A549 (cell line): ENCODE measurements at regions not wholly inside any gene's neighbourhood (a gene's known extent, or its start where the extent isn't known, plus 50 kb on each side); places are given as distances from the start of the nearest gene placed in this dataset.

Experiments used
- ATAC-seq, 2 experiments: fragments of 200-7000 bp in 1 of 2; fragments of >200 bp in 1 of 2; cut with Nextera tagmentation in 1 of 2; cut with Tn5 transposase in 1 of 2; 3 replicates each; pipeline versions ENCODE4 v1.8.0 to v1.9.1; 2018 to 2020; ENCODE audit warnings: mild to moderate bottlenecking in 1 of 2, moderate library complexity in 1 of 2
- CTCF ChIA-PET: fragments of 300-600 bp; sonication (Branson Sonifier 250); formaldehyde crosslinking; extraction: SDS; loops from one replicate; lab custom pipeline; 2021; ENCODE audit warnings: antibody characterized with exemption, inconsistent platforms; lab: Yijun Ruan, JAX
- POLR2A ChIA-PET: fragments of 350-600 bp; formaldehyde crosslinking; extraction: SDS; loops from one replicate; lab custom pipeline; 2021; ENCODE audit warnings: antibody characterized with exemption, inconsistent platforms; lab: Yijun Ruan, JAX
- DNase-seq, 2 experiments: peaks; one replicate each; pipeline versions ENCODE4 v3.0.0 to v3.0.0-alpha.2; 2011 to 2016; ENCODE audit warnings: low read depth in 1 of 2, low spot score in 1 of 2
- FAIRE-seq: peaks from 2 replicates; lab custom pipeline; 2011; peaks lifted over from hg19 to GRCh38; lab: Jason Lieb, UNC
- H3K27ac ChIP-seq, 2 experiments: fragments of >200 bp; sonication (Bioruptor Twin); formaldehyde crosslinking; 3 replicates each; pipeline ENCODE4 v1.5.1; 2016 to 2017
- H3K4me1 ChIP-seq: fragments of >200 bp; sonication (Bioruptor Twin); formaldehyde crosslinking; 3 replicates; pipeline ENCODE4 v1.6.1; 2016
- H3K4me2 ChIP-seq: fragments of >200 bp; sonication (Bioruptor Twin); formaldehyde crosslinking; 3 replicates; pipeline ENCODE4 v1.6.1; 2016
- H3K4me3 ChIP-seq: fragments of >200 bp; sonication (Bioruptor Twin); formaldehyde crosslinking; 3 replicates; pipeline ENCODE4 v1.5.1; 2016
- H3K9me3 ChIP-seq: fragments of >200 bp; sonication (Bioruptor Twin); formaldehyde crosslinking; 3 replicates; pipeline ENCODE4 v1.6.1; 2016
- BHLHE40 ChIP-seq: IDR thresholded peaks from 2 replicates; pipeline ENCODE4 v1.6.1; 2012; ENCODE audit warnings: low read depth, low read length, inconsistent platforms
- CBX8 ChIP-seq: fragments of 200-600 bp; sonication (generic); IDR thresholded peaks from 2 replicates; pipeline ENCODE4 v1.6.1; 2016
- CHD4 ChIP-seq: fragments of 200-600 bp; sonication (generic); IDR thresholded peaks from 2 replicates; pipeline ENCODE4 v1.6.1; 2016; ENCODE audit warnings: antibody characterized with exemption, mild to moderate bottlenecking, borderline replicate concordance
- EHMT2 ChIP-seq: fragments of 200-600 bp; sonication (generic); IDR thresholded peaks from 2 replicates; pipeline ENCODE4 v1.6.1; 2016; ENCODE audit warnings: antibody characterized with exemption, low read depth, mild to moderate bottlenecking, moderate library complexity
- EP300 ChIP-seq, 2 experiments: fragments of >200 bp; sonication (Bioruptor Twin); formaldehyde crosslinking; IDR thresholded peaks; 2 replicates in 1 of 2; 3 replicates in 1 of 2; pipeline ENCODE4 v1.6.1; 2016 to 2017
- GATA3 ChIP-seq: IDR thresholded peaks from 2 replicates; pipeline ENCODE4 v1.6.1; 2012; ENCODE audit warnings: borderline replicate concordance
- HDAC2 ChIP-seq: fragments of 200-600 bp; sonication (generic); IDR thresholded peaks from 2 replicates; pipeline ENCODE4 v1.6.1; 2016
- HOXA7 ChIP-seq: fragments of 250-450 bp; sonication (Bioruptor Pico); IDR thresholded peaks from 2 replicates; pipeline ENCODE4 v1.5.0; 2020; ENCODE audit warnings: mild to moderate bottlenecking, moderate library complexity
- HOXB13 ChIP-seq: fragments of 250-450 bp; sonication (Bioruptor Pico); IDR thresholded peaks from 2 replicates; pipeline ENCODE4 v1.5.0; 2020; ENCODE audit warnings: low read depth, mild to moderate bottlenecking, moderate library complexity
- HOXB5 ChIP-seq: fragments of 250-450 bp; sonication (Bioruptor Pico); IDR thresholded peaks from 2 replicates; pipeline ENCODE4 v1.5.0; 2020; ENCODE audit warnings: mild to moderate bottlenecking, moderate library complexity
- KDM1A ChIP-seq: fragments of 200-600 bp; sonication (generic); IDR thresholded peaks from 2 replicates; pipeline ENCODE4 v1.6.1; 2016; ENCODE audit warnings: low read depth, mild to moderate bottlenecking
- KDM5A ChIP-seq: fragments of 200-600 bp; sonication (generic); IDR thresholded peaks from 2 replicates; pipeline ENCODE4 v1.6.1; 2016; ENCODE audit warnings: antibody characterized with exemption, mild to moderate bottlenecking
- MAFK ChIP-seq: fragments of 450-650 bp; IDR thresholded peaks from 2 replicates; pipeline ENCODE4 v1.6.1; 2014; ENCODE audit not compliant: partially characterized antibody
- MAZ ChIP-seq: fragments of 150-350 bp; IDR thresholded peaks from 2 replicates; pipeline ENCODE4 v1.6.1; 2014; ENCODE audit warnings: antibody characterized with exemption, low read depth, low read length, borderline replicate concordance
- MYC ChIP-seq: IDR thresholded peaks from 2 replicates; pipeline ENCODE4 v1.6.1; 2012; ENCODE audit warnings: mild to moderate bottlenecking, inconsistent platforms, low read length, improper control_type of control experiment, borderline replicate concordance
- NPAS2 ChIP-seq: fragments of 250-450 bp; sonication (Bioruptor Pico); IDR thresholded peaks from 2 replicates; pipeline ENCODE4 v1.8.0; 2022; ENCODE audit warnings: mild to moderate bottlenecking, moderate library complexity, borderline replicate concordance
- NR3C1 ChIP-seq: fragments of >200 bp; sonication (Bioruptor Twin); formaldehyde crosslinking; IDR thresholded peaks from 3 replicates; pipeline ENCODE4 v1.6.1; 2017
- PHF8 ChIP-seq: fragments of 200-600 bp; sonication (generic); IDR thresholded peaks from 2 replicates; pipeline ENCODE4 v1.6.1; 2016; ENCODE audit warnings: low read depth, mild to moderate bottlenecking, antibody characterized with exemption, moderate library complexity, borderline replicate concordance
- POLR2A ChIP-seq: IDR thresholded peaks from 2 replicates; pipeline ENCODE4 v1.6.1; 2012; ENCODE audit warnings: mild to moderate bottlenecking, low read length
- POLR2AphosphoS2 ChIP-seq: conservative IDR thresholded peaks from 2 replicates; pipeline ENCODE4 v1.6.1; 2012; ENCODE audit warnings: low read length, improper control_type of control experiment, inconsistent platforms
- RAD21 ChIP-seq, 2 experiments: fragments of >200 bp in 1 of 2; sonication (Bioruptor Twin) in 1 of 2; formaldehyde crosslinking in 1 of 2; IDR thresholded peaks in 1 of 2; conservative IDR thresholded peaks in 1 of 2; 2 replicates in 1 of 2; 3 replicates in 1 of 2; pipeline ENCODE4 v1.6.1; 2012 to 2018; ENCODE audit warnings: inconsistent platforms in 1 of 2
- SMC3 ChIP-seq: fragments of >200 bp; sonication (Bioruptor Twin); formaldehyde crosslinking; IDR thresholded peaks from 3 replicates; pipeline ENCODE4 v1.6.1; 2018; ENCODE audit warnings: inconsistent platforms
- SREBF2 ChIP-seq: fragments of 450-650 bp; IDR thresholded peaks from 2 replicates; pipeline ENCODE4 v1.6.1; 2014; ENCODE audit warnings: mild to moderate bottlenecking, moderate library complexity
- ZC3H11A ChIP-seq: fragments of 450-650 bp; IDR thresholded peaks from 2 replicates; pipeline ENCODE4 v1.6.1; 2014; ENCODE audit warnings: antibody characterized with exemption, mild to moderate bottlenecking
- ZNF302 ChIP-seq: fragments of 250-450 bp; sonication (Bioruptor Pico); IDR thresholded peaks from 2 replicates; pipeline ENCODE4 v1.9.0; 2021; ENCODE audit warnings: inconsistent platforms, mild to moderate bottlenecking, moderate library complexity
- WGBS: methylation state at CpG from one replicate; pipeline ENCODE4 v1.1.6; 2017; ENCODE audit errors: missing lambda C conversion rate; 5-methylcytosine and 5-hydroxymethylcytosine counted together
- TF ChIP-seq, protein P1 (sequence below): fragments of >200 bp; sonication (Bioruptor Twin); formaldehyde crosslinking; IDR thresholded peaks from 2 replicates; pipeline ENCODE4 v1.6.1; 2016
- TF ChIP-seq, protein P2 (sequence below): IDR thresholded peaks from 2 replicates; pipeline ENCODE4 v1.6.1; 2012
- TF ChIP-seq, protein P3 (sequence below): fragments of >200 bp; sonication (Bioruptor Twin); formaldehyde crosslinking; IDR thresholded peaks from 3 replicates; pipeline ENCODE4 v1.5.1; 2016

DNA sequence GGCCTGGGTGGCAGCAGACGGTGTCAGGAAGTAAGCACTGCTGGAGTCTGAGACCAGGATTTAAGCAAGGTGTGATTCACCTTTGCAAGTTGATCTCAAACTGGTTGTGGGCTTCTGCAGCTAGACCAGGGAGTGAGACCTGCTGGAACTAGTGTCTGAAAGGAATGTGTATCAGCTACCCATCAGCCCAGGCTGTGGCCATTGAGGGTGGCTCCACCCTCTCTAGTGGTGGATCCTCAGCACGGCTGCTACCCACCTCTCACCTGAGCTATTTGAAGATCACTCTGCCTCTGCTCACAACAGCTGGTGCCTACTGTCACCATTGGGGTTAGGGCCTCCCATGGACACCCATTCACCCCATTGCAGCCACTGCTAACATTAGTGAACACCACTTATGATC is 140.3 kb upstream of the DCBLD2 start (continued):
- TF ChIP-seq PHF8, result no peak
- TF ChIP-seq, protein P1, sequence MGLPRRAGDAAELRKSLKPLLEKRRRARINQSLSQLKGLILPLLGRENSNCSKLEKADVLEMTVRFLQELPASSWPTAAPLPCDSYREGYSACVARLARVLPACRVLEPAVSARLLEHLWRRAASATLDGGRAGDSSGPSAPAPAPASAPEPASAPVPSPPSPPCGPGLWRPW, result no peak
- no peak for TF ChIP-seq HOXA7 (CRISPR knock-in tag)
- TF ChIP-seq CBX8, result no peak
- no peak for TF ChIP-seq MAFK
- TF ChIP-seq POLR2A, result no peak
- no peak for TF ChIP-seq CHD4
- TF ChIP-seq MYC, result no peak

DNA sequence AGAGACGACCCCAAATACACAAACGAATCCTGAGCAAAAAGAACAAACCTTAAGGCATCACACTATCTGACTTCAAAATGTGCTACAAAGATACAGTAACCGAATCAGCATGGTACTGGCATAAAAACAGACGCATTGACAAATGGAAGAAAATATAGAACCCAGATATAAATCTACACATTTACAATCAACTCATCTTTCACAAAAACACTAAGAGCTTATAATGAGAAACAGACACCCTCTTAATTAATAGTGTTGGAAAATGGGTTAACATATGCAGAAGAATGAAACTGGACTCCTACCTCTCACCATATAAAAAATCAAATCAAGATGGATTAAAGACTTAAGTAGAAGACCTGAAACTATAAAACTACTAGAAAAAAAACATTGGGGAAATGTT is 130.3 kb upstream of the DCBLD2 start:
- no peak overlapping the region for H3K4me3 ChIP-seq
- no peak for ATAC-seq
- no peak for TF ChIP-seq KDM1A
- TF ChIP-seq ZNF302, result no peak
- TF ChIP-seq NPAS2, result no peak
- no peak for TF ChIP-seq SREBF2
- TF ChIP-seq MAFK, result no peak
- TF ChIP-seq GATA3, result no peak
- no peak for TF ChIP-seq BHLHE40
- no peak for TF ChIP-seq EP300 (IDR thresholded peaks at IDR 0.05)
- TF ChIP-seq HOXB5 (CRISPR knock-in tag), result no peak
- no peak for TF ChIP-seq HOXB13
- TF ChIP-seq, protein P2, sequence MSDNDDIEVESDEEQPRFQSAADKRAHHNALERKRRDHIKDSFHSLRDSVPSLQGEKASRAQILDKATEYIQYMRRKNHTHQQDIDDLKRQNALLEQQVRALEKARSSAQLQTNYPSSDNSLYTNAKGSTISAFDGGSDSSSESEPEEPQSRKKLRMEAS, result no peak
- no peak for TF ChIP-seq HDAC2
- no peak for TF ChIP-seq POLR2AphosphoS2
- ChIA-PET CTCF (interaction anchor here (0.8 kb wide), 1 partner anchor 722 kb away, joined by 5 read pairs; no protein-coding TSS in a partner anchor), POLR2A (no interaction called here)
- no peak for DNase-seq
- no peak overlapping the region for H3K27ac ChIP-seq
- H3K4me1 ChIP-seq, result no peaks in the 10 kb centered on the region
- 0 out of 3 replicates have a peak, but pooled peaks cover 2% of the 10 kb centered on the region for H3K9me3 ChIP-seq
- 17% methylated on average over 4 of the region's 4 CpGs for WGBS
- no peak for FAIRE-seq
- H3K4me2 ChIP-seq, result no peak overlapping the region

DNA sequence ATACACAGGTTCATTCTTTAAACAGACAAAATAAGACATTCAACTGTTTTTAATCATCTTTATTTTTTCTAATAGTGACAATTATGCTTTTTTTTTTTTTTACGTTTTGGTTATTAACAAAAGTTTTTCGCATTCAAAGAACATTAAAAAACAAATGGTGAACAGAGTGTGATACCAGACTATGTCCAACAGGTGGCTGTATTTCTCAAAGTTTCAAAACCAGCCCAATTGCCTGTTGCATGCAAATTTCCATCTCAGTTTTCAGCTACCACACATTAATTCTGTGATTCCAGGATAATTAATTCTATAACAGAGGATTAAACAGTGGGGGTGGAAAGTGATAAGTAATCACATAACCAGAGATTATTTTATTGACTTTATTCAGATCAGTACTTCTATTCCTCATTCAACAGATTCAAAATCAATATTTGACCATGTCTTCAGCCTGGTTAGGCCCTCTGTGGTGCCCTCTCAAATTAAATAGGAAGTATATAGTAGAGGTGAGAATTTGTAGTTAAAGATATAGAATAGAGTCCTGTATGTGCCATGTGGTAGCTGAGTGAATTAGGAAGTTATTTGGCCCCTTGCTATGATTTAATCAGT is 122.2 kb upstream of the DCBLD2 start:
- Histone ChIP-seq H3K4me3 (no peak overlapping the region), H3K4me1 (no peaks in the 10 kb centered on the region), H3K27ac (no peak overlapping the region), H3K9me3 (0 out of 3 replicates have a peak, but pooled peaks cover 2% of the 10 kb centered on the region), H3K4me2 (no peak overlapping the region)
- FAIRE-seq (peak; percentile 49), DNase-seq (peak; percentile 23 to 41), ATAC-seq (peak in 1 of 2 experiments; percentile 54; a peak in 1 of 6 replicates)
- WGBS, result 6% methylated on average over 2 of the region's 2 CpGs
- ChIA-PET POLR2A (no interaction called here), CTCF (interaction anchor here (0.6 to 3.5 kb wide), 22 partner anchors 17 to 769 kb away, joined by 3 to 39 read pairs (median 4); no protein-coding TSS in a partner anchor)
- TF ChIP-seq NR3C1 (no peak), MAZ (no peak), HOXB5 (CRISPR knock-in tag) (no peak), EHMT2 (no peak), SMC3 (peak; percentile 64), RAD21 (conservative IDR thresholded peaks at IDR 0.05 in 1 of 2, IDR thresholded peaks at IDR 0.05 in 1 of 2) (peak; percentile 75 to 81), ZC3H11A (no peak), POLR2A (no peak), MYC (no peak), NPAS2 (no peak), KDM5A (no peak)
- TF ChIP-seq, protein P3, sequence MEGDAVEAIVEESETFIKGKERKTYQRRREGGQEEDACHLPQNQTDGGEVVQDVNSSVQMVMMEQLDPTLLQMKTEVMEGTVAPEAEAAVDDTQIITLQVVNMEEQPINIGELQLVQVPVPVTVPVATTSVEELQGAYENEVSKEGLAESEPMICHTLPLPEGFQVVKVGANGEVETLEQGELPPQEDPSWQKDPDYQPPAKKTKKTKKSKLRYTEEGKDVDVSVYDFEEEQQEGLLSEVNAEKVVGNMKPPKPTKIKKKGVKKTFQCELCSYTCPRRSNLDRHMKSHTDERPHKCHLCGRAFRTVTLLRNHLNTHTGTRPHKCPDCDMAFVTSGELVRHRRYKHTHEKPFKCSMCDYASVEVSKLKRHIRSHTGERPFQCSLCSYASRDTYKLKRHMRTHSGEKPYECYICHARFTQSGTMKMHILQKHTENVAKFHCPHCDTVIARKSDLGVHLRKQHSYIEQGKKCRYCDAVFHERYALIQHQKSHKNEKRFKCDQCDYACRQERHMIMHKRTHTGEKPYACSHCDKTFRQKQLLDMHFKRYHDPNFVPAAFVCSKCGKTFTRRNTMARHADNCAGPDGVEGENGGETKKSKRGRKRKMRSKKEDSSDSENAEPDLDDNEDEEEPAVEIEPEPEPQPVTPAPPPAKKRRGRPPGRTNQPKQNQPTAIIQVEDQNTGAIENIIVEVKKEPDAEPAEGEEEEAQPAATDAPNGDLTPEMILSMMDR, result peak; percentile 80
